Mammary epithelial cell (primary cell): ENCODE measurements at regions not wholly inside any gene's neighbourhood (a gene's known extent, or its start where the extent isn't known, plus 50 kb on each side); places are given as distances from the start of the nearest gene placed in this dataset.

ENCODE experiments used
- CTCF ChIP-seq, 2 donors: IDR thresholded peaks in 1 of 2; conservative IDR thresholded peaks in 1 of 2; 2 replicates each; pipeline ENCODE4 v1.5.1; 2011 to 2012; ENCODE audit warnings: inconsistent platforms in 2 of 2, low read length in 2 of 2, mild to moderate bottlenecking in 2 of 2, control low read depth in 1 of 2, low read depth in 1 of 2; ENCODE audit not compliant: insufficient read depth in 1 of 2; ENCODE audit errors: extremely low read depth in 1 of 2
- EZH2 ChIP-seq: IDR thresholded peaks from 2 replicates; pipeline ENCODE4 v1.6.1; 2012; ENCODE audit warnings: low read length, inconsistent platforms, borderline replicate concordance

- TF ChIP-seq CTCF (conservative IDR thresholded peaks at IDR 0.05 in 1 of 2, IDR thresholded peaks at IDR 0.05 in 1 of 2; ENCODE audit: extremely low read depth in 1 of 2, insufficient read depth in 1 of 2, low read depth in 1 of 2, low read length in 2 of 2): no peak
- TF ChIP-seq EZH2: no peak
These were observed 104.9 kb downstream of the TMEM130 start for GRCh38 chr7:98764946-98765345.
